Mesodermal cell (in vitro differentiated cells): ENCODE measurements at regions not wholly inside any gene's neighbourhood (a gene's known extent, or its start where the extent isn't known, plus 50 kb on each side); places are given as distances from the start of the nearest gene placed in this dataset.

ENCODE experiments used
- H3K27ac ChIP-seq: 2 replicates; pipeline ENCODE4 v1.7.0; 2013; ENCODE audit warnings: mild to moderate bottlenecking, low read depth, low read length, moderate library complexity; ENCODE audit not compliant: severe bottlenecking
- H3K36me3 ChIP-seq: 2 replicates; pipeline ENCODE4 v1.7.1; 2013; ENCODE audit warnings: mild to moderate bottlenecking, low read length, moderate library complexity; ENCODE audit not compliant: control insufficient read depth, insufficient read depth
- H3K4me1 ChIP-seq: one replicate; pipeline ENCODE4 v1.7.1; 2013; ENCODE audit warnings: mild to moderate bottlenecking, low read length; ENCODE audit not compliant: insufficient read depth, control insufficient read depth, poor library complexity, severe bottlenecking
- H3K4me3 ChIP-seq: 2 replicates; pipeline ENCODE4 v1.7.0; 2013; ENCODE audit warnings: low read length, control low read depth, mild to moderate bottlenecking; ENCODE audit not compliant: insufficient read depth, poor library complexity, severe bottlenecking; ENCODE audit errors: extremely low read depth
- H3K9me3 ChIP-seq: 2 replicates; pipeline ENCODE4 v1.7.1; 2013; ENCODE audit warnings: mild to moderate bottlenecking, low read length, moderate library complexity; ENCODE audit not compliant: control insufficient read depth
- WGBS, 2 experiments: methylation state at CpG; one replicate each; pipeline ENCODE4 v1.1.5; 2013; ENCODE audit warnings: missing lambda C conversion rate in 2 of 2; ENCODE audit not compliant: insufficient coverage in 2 of 2; 5-methylcytosine and 5-hydroxymethylcytosine counted together

GRCh38 chr11:15616130-15617105 is 501.7 kb downstream of the INSC start:
- no peaks in the 10 kb centered on the region for H3K9me3 ChIP-seq
- no peak overlapping the region for H3K4me3 ChIP-seq
- 92 to 93% methylated on average over 9 to 10 of the region's 13 CpGs for WGBS, 2 experiments
- no peak overlapping the region for H3K27ac ChIP-seq
- no peaks in the 10 kb centered on the region for H3K4me1 ChIP-seq
- no peaks in the 10 kb centered on the region for H3K36me3 ChIP-seq

- H3K4me3 ChIP-seq: no peak overlapping the region
- 100% methylated on average over 2 to 3 of the region's 5 CpGs for WGBS, 2 experiments
- no peaks in the 10 kb centered on the region for H3K9me3 ChIP-seq
- H3K36me3 ChIP-seq: no peaks in the 10 kb centered on the region
- H3K27ac ChIP-seq: no peak overlapping the region
- no peaks in the 10 kb centered on the region for H3K4me1 ChIP-seq
Observed at GRCh38 chr11:15617126-15617525, 502.4 kb downstream of the INSC start.

DNA sequence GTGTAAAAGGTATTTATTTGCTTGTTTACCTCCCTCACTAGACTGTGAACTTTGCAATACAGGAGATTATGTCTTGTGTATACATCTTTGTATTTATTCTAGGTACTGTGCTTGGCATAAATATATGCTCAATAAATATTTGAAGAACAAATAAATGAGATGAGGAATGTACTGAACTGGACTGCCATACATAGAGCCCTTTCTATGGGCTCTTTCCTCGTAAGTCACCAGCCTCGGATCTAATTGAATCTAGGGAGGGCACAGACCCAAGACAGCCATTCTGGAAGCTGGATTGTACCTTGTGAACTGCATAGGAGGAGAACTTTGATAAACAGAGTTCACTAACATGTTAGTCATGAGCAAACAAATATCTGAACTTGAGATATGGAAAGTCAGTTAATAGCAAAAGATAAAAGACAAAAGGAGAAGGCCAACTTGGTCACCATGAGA is 503.9 kb downstream of the INSC start:
- Histone ChIP-seq H3K36me3 (no peaks in the 10 kb centered on the region), H3K4me1 (no peaks in the 10 kb centered on the region), H3K4me3 (no peak overlapping the region), H3K9me3 (no peaks in the 10 kb centered on the region), H3K27ac (no peak overlapping the region)
- whole genome bisulfite sequencing, 2 experiments: no CpG with 5 or more reads among the region's 2 CpGs

GRCh38 chr11:15621565-15621964 is 506.8 kb downstream of the INSC start:
- 83 to 87% methylated on average over 5 of the region's 5 CpGs for WGBS, 2 experiments
- Histone ChIP-seq H3K27ac (no peak overlapping the region), H3K36me3 (no peaks in the 10 kb centered on the region), H3K4me3 (no peak overlapping the region), H3K9me3 (no peaks in the 10 kb centered on the region), H3K4me1 (no peaks in the 10 kb centered on the region)

DNA sequence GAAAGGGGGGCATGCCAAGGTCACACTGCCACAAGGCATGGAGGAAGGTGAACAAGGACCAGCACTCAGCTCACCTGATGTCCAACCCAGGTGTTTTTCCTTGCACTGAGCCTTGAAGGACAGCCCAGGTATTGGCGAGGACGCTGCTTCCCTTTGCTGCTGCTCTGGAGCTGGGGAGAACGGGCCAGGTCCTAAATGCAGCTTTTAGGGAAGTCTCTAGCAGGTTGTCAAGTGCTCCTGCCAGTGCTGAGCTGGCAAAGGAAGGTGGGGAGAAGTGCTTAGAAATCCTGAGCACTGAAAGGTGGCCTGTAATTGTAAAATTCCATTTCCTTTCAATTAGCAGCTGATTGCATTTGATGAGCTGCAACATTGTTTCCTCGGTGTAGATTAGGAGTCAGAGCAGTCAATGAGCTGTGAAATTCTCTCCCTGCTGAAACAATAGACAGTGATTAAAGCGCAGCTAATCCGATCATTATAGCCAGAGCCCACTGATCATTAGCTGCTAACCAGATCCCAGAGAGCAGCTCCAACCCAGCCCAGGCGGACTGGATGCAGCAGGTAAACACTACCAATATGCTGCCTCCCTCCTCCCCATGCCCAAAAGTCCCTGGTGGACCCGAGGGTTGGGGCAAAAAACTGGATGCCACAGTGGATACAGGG is 507.6 kb downstream of the INSC start:
- Histone ChIP-seq H3K4me3 (no peak overlapping the region), H3K4me1 (peaks cover 1% of the 10 kb centered on the region), H3K36me3 (no peaks in the 10 kb centered on the region), H3K27ac (no peak overlapping the region), H3K9me3 (no peaks in the 10 kb centered on the region)
- WGBS, 2 experiments: 31 to 47% methylated on average over 6 of the region's 8 CpGs

GRCh38 chr11:15624701-15625100 is 510.0 kb downstream of the INSC start:
- H3K4me3 ChIP-seq: no peak overlapping the region
- H3K4me1 ChIP-seq: peaks cover 10% of the 10 kb centered on the region
- no peaks in the 10 kb centered on the region for H3K9me3 ChIP-seq
- no peaks in the 10 kb centered on the region for H3K36me3 ChIP-seq
- no peak overlapping the region for H3K27ac ChIP-seq
- WGBS, 2 experiments: 90 to 97% methylated on average over 3 of the region's 4 CpGs

DNA sequence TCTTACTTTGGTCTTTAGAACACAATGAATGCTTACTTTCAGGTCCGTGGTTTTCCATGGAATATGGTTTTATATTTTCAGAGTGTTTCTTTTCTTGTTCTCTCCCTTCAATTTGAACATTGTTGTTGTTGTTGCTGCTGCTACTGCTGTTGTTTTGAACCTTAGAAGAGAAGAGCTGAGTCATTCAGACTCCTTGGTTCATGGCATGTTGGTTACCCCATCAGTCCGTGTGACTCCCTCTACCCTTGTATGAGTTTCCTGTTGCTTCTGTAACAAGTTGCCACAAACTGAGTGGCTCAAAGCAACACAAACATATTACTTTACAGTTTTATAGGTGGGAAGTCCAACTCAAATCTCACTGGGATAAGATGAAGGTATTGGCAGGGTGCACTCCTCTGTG is 511.0 kb downstream of the INSC start:
- Histone ChIP-seq H3K9me3 (no peaks in the 10 kb centered on the region), H3K36me3 (no peaks in the 10 kb centered on the region), H3K27ac (no peak overlapping the region), H3K4me3 (no peak overlapping the region), H3K4me1 (peaks cover 10% of the 10 kb centered on the region)
- WGBS, 2 experiments: 100% methylated on average over 1 of the region's 2 CpGs; no CpG with 5 or more reads in 1 of the 2 experiments

- Histone ChIP-seq H3K4me1 (peaks cover 10% of the 10 kb centered on the region), H3K36me3 (no peaks in the 10 kb centered on the region), H3K4me3 (no peak overlapping the region), H3K9me3 (no peaks in the 10 kb centered on the region), H3K27ac (no peak overlapping the region)
Observed at GRCh38 chr11:15627560-15627959, 512.8 kb downstream of the INSC start.

DNA sequence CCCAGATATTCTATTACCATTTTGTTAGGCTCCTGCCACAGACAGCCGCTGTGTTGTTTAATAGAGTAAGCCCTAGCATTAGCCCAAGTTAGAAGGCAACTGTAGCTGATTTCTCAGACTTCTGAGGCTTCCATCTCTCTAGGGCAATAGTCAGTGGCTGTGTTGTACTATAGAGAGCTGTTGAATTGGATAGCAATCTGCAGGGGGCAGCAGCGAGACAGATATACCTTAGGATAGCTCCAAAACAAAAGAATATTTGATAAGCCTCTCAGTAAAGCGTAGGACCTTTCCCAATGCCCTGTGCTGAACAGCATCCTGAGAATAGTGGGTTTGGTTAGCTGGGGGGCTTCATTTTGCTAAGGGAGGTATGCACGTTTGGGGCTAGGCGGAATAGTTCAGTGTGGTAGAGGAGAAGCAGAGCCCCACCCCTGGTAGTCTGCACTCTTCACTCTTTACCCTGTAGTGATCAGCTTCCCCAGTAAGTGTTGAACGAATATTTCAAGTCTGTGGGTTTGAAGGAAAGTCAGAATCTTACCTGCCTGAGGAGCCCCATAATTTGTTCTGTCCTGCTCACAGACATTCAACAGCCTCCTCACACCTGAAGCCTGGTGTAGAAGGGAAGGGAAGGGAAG is 515.1 kb downstream of the INSC start:
- peaks cover 10% of the 10 kb centered on the region for H3K4me1 ChIP-seq
- H3K4me3 ChIP-seq: no peak overlapping the region
- H3K36me3 ChIP-seq: no peaks in the 10 kb centered on the region
- 60% methylated on average over 2 of the region's 6 CpGs; no CpG with 5 or more reads in 1 of the 2 experiments for WGBS, 2 experiments
- H3K27ac ChIP-seq: no peak overlapping the region
- no peaks in the 10 kb centered on the region for H3K9me3 ChIP-seq

GRCh38 chr11:15630896-15631295 is 516.2 kb downstream of the INSC start:
- 100% methylated on average over 1 of the region's 2 CpGs; no CpG with 5 or more reads in 1 of the 2 experiments for WGBS, 2 experiments
- H3K9me3 ChIP-seq: no peaks in the 10 kb centered on the region
- H3K36me3 ChIP-seq: no peaks in the 10 kb centered on the region
- peaks cover 10% of the 10 kb centered on the region for H3K4me1 ChIP-seq
- H3K4me3 ChIP-seq: no peak overlapping the region
- no peak overlapping the region for H3K27ac ChIP-seq
